ENCODE measurements at regions not wholly inside any gene's neighbourhood (a gene's known extent, or its start where the extent isn't known, plus 50 kb on each side); places are given as distances from the start of the nearest gene placed in this dataset.

GRCh38 chr3:7793786-7794185, 707.8 kb upstream of the LMCD1 start:
- H3K27ac ChIP-seq (ENCODE audit: insufficient read depth, low read length), result no peak overlapping the region
- H3K18ac ChIP-seq (ENCODE audit: low read depth, low read length), result no peak overlapping the region
- H3K9me1 ChIP-seq (ENCODE audit: insufficient read depth, low read length), result no peaks in the 10 kb centered on the region
- no peaks in the 10 kb centered on the region for H3K79me1 ChIP-seq (ENCODE audit: low read depth in 1 of 2, low read length in 2 of 2)
- no peak overlapping the region for H2AK9ac ChIP-seq (replicated peaks; ENCODE audit: low read depth, low read length, poor library complexity)
- intact Hi-C loops (cut with micrococcal nuclease), result no loop called here
- no peak for ATAC-seq (ENCODE audit: low read depth)
- ChIA-PET CTCF (interaction anchor here (0.6 kb wide), 1 partner anchor 134 kb away, joined by 3 read pairs; no protein-coding TSS in a partner anchor), POLR2A (ENCODE audit: unreplicated experiment) (no interaction called here)
- TF ChIP-seq, protein P1, sequence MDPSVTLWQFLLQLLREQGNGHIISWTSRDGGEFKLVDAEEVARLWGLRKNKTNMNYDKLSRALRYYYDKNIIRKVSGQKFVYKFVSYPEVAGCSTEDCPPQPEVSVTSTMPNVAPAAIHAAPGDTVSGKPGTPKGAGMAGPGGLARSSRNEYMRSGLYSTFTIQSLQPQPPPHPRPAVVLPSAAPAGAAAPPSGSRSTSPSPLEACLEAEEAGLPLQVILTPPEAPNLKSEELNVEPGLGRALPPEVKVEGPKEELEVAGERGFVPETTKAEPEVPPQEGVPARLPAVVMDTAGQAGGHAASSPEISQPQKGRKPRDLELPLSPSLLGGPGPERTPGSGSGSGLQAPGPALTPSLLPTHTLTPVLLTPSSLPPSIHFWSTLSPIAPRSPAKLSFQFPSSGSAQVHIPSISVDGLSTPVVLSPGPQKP (IDR thresholded peaks at IDR 0.05; ENCODE audit: borderline replicate concordance, low read depth, low read length), result no peak
- TF ChIP-seq CHD1 (IDR thresholded peaks at IDR 0.05; ENCODE audit: low read depth, low read length) (no peak), RFX5 (IDR thresholded peaks at IDR 0.05; ENCODE audit: low read depth, low read length) (no peak), RCOR1 (IDR thresholded peaks at IDR 0.05; ENCODE audit: insufficient replicate concordance, low read length) (no peak), RAD21 (IDR thresholded peaks at IDR 0.05; ENCODE audit: low read length) (no peak), POLR2A (IDR thresholded peaks at IDR 0.05; ENCODE audit: low read depth, low read length) (no peak), FOS (IDR thresholded peaks at IDR 0.05; ENCODE audit: low read depth, low read length) (no peak), SMC3 (IDR thresholded peaks at IDR 0.05; ENCODE audit: low read depth, low read length) (no peak), USF2 (IDR thresholded peaks at IDR 0.05; ENCODE audit: low read depth, low read length) (no peak), BHLHE40 (IDR thresholded peaks at IDR 0.05; ENCODE audit: low read depth, low read length) (no peak), MAFK (IDR thresholded peaks at IDR 0.05; ENCODE audit: low read depth, low read length) (no peak), MXI1 (IDR thresholded peaks at IDR 0.05; ENCODE audit: borderline replicate concordance, low read depth, low read length) (no peak), NFE2L2 (IDR thresholded peaks at IDR 0.05; ENCODE audit: low read depth, low read length) (no peak), MAZ (IDR thresholded peaks at IDR 0.05; ENCODE audit: borderline replicate concordance, low read depth, low read length) (no peak), CEBPB (IDR thresholded peaks at IDR 0.05; ENCODE audit: low read depth, low read length) (no peak)
- TF ChIP-seq, protein P2, sequence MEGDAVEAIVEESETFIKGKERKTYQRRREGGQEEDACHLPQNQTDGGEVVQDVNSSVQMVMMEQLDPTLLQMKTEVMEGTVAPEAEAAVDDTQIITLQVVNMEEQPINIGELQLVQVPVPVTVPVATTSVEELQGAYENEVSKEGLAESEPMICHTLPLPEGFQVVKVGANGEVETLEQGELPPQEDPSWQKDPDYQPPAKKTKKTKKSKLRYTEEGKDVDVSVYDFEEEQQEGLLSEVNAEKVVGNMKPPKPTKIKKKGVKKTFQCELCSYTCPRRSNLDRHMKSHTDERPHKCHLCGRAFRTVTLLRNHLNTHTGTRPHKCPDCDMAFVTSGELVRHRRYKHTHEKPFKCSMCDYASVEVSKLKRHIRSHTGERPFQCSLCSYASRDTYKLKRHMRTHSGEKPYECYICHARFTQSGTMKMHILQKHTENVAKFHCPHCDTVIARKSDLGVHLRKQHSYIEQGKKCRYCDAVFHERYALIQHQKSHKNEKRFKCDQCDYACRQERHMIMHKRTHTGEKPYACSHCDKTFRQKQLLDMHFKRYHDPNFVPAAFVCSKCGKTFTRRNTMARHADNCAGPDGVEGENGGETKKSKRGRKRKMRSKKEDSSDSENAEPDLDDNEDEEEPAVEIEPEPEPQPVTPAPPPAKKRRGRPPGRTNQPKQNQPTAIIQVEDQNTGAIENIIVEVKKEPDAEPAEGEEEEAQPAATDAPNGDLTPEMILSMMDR (conservative IDR thresholded peaks at IDR 0.05; ENCODE audit: low read depth, low read length), result no peak
- H3K14ac ChIP-seq (replicated peaks; ENCODE audit: low read depth, low read length), result no peak overlapping the region
- no peak overlapping the region for H4K8ac ChIP-seq (ENCODE audit: low read depth in 2 of 2, low read length in 2 of 2)
- no peak overlapping the region for H2BK5ac ChIP-seq (ENCODE audit: low read depth, low read length, poor library complexity, severe bottlenecking)
- H3K4me3 ChIP-seq (ENCODE audit: insufficient read depth, low read depth, low read length), result no peak overlapping the region
- H3K9ac ChIP-seq (ENCODE audit: low read depth, low read length), result no peak overlapping the region
- no peak overlapping the region for H2AK5ac ChIP-seq (ENCODE audit: low read depth, low read length)
- no peaks in the 10 kb centered on the region for H3K36me3 ChIP-seq (ENCODE audit: control insufficient read depth, insufficient read depth, low read length)
- no peak for DNase-seq
- no peak overlapping the region for H3K4me2 ChIP-seq (ENCODE audit: low read depth, low read length)
- in situ Hi-C loops (cut with MboI; ENCODE audit: low sequenced_read_pairs), result no loop called here
- H3K4ac ChIP-seq (ENCODE audit: low read depth, low read length), result no peak overlapping the region
- no CpG with 5 or more reads among the region's 5 CpGs for WGBS, 2 experiments (ENCODE audit: extremely low coverage in 2 of 2, insufficient read length in 1 of 2)
- H2BK120ac ChIP-seq (ENCODE audit: low read depth, low read length), result no peak overlapping the region
- peaks cover 17% of the 10 kb centered on the region for H3K9me3 ChIP-seq (ENCODE audit: control insufficient read depth, insufficient read depth, low read length)
- no peak overlapping the region for H4K5ac ChIP-seq (ENCODE audit: low read depth, low read length)
- no peak overlapping the region for H3K23ac ChIP-seq (ENCODE audit: low read depth, low read length)
- H3K27me3 ChIP-seq (ENCODE audit: control insufficient read depth, insufficient read depth, low read length), result no peaks in the 10 kb centered on the region
- no peak overlapping the region for H2BK15ac ChIP-seq (ENCODE audit: low read depth, low read length)
- H4K20me1 ChIP-seq (ENCODE audit: insufficient read depth, low read length), result no peaks in the 10 kb centered on the region
- no TSS peak for BruUV-seq (replicated peaks)
- no peaks in the 10 kb centered on the region for H3K4me1 ChIP-seq (ENCODE audit: control insufficient read depth, insufficient read depth, low read length)
- H2AFZ ChIP-seq (replicated peaks; ENCODE audit: low read length, poor library complexity), result no peak overlapping the region
- dilution Hi-C loops (cut with HindIII; ENCODE audit: low sequenced_read_pairs, unreplicated experiment), result no loop called here
- no peak overlapping the region for H3K56ac ChIP-seq (ENCODE audit: extremely low read depth, insufficient read depth, low read length)
- H2BK20ac ChIP-seq (ENCODE audit: low read depth, low read length), result no peak overlapping the region
- H4K91ac ChIP-seq (ENCODE audit: insufficient read depth, low read depth, low read length), result no peak overlapping the region

Data from IMR-90 (cell line).